NCI-H82 (cell line): ENCODE measurements at regions not wholly inside any gene's neighbourhood (a gene's known extent, or its start where the extent isn't known, plus 50 kb on each side); places are given as distances from the start of the nearest gene placed in this dataset.
"Not testable (repeated sequence)": the region's sequence is repeated elsewhere in the genome, so short reads cannot be mapped to it uniquely, and the experiment has no call there.

Experiments
- DNase-seq: peaks from one replicate; lab custom pipeline; 2025; lab: John Stamatoyannopoulos, UW

DNA sequence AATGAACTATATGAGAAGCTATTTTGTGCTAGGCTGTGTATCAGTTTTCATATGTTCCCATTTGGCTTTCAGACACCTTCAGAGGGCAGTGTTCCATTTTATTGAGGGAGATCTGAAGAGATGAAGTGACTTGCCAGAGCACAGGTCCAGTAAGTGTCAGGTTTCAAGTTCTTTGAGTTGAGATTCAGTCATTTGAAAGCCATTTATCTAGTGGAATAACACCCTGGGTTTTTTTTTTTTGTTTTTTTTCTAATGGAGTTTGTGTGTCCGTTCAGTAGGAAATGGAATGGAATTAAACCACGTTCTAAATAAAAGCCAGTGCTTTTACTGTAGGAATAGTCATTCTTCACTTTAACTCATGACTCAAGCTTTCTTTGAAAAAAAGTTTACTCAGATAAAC is 652.9 kb upstream of the USP24 start:
- no peak for DNase-seq

DNA sequence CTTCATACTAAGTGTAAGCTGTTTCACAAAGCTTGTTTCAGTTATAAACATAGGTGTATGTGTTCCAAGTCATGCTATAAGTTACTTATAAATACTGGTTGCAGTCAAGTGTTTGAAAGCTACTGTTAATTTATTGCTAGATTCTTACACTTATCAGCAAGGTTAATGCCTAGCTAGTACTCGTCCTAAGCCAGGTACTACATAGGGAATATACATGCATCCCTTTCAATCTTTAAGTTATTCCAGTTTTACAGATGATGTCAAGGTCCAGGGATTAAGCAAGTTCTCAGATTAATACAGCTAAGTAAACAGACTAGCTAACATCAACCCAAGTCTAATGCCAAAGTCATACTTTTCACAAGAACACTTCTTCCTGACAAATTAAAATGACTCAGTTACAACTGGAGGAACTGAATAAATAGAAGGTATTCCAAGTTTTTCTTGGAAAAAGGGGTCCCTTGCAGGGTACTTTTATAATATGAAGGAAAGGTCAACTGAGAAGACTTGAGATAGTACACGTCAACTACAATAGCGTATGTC is 652.2 kb upstream of the USP24 start:
- no peak for DNase-seq

- DNase-seq: not testable (repeated sequence)
Observed at GRCh38 chr1:55865778-55866177, 650.6 kb upstream of the USP24 start.

DNA sequence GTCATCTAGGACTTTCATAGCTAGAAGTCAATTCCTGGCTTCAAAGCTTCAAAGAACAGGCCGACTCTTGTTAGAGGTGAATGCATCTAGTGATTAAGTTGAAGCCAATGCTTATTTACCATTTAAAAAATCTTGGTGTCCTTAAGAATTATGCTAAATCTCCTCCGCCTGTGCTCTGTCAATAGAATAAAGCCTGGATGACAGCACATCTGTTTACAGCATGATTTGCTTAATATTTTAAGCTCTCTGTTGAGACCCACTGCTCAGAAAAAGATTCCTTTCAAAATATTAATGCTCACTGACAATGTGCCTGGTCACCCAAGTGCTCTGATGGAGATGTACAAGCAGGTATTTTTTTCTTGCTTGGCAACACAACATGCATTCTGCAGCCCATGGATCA is 649.1 kb upstream of the USP24 start:
- DNase-seq: peak; percentile 10

DNA sequence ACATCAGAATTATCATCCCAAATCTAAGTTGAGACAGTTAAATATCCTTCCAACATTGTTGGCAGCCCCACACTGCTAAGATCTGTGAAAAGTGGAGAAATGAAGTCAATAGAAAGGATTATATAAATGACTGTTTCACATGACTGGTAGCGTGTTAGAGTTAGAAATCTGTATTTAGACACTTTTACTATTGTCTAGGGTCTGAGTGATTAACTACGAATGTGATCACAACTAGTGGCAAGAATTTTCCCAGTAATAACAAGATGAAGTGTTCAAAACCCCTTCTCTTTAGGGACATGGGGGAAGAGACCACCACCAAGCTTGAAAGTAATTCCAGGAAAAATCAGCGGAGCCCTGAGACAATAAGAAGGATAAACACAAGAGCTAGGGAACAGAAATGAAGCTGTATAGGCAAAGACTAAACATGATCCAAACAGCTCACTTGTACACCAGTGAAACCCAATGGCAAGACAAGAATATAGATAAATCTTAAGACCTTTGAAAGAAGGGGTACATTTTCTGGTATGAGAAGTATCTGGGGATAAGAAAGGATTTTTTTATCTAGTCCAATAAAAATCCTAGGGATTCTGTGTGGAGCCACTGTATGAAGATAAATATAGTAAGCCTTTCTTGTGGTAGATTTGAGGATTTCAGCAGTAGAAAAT is 646.6 kb upstream of the USP24 start:
- no peak for DNase-seq

GRCh38 chr1:55860798-55861519 is 645.8 kb upstream of the USP24 start:
- no peak for DNase-seq

DNA sequence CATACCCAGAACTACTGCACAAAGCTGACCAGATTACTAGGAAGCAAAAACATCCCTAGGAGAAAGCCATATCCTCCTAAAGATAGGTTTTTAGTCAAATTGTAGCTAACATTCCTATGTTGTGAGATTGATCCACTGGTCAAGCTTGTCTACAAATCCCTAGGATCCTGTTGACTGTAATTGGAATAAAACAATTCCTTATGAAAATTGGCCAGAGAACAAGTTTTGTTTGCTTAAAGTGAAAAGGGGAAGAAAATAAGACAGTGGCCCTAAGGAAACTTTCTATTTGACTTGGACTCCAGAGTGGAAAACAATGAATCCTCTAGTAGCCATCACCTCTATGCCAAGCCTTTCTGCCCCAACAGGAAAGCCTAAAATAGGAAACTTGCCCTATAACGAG is 645.2 kb upstream of the USP24 start:
- DNase-seq: no peak

GRCh38 chr1:55854911-55855310 is 639.7 kb upstream of the USP24 start:
- no peak for DNase-seq

DNA sequence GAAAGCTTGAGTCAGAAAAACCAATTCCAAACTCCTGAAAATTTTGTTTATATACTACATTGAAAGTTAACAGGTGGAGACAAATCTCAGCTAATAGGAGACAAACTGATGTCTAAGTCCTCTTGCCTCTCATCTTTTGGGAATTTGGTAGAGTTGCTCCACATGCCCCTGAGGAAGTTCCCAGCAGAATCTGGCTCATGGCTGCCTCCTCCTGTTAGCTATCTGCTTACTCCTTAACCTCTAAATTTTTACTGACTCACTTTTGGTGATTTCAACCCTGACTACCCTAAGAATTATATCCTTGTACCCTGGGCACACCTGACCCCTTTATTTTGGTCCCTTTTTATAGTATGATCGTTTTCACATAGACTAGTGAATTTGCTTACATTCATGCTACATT is 633.7 kb upstream of the USP24 start:
- DNase-seq: peak; percentile 23

DNA sequence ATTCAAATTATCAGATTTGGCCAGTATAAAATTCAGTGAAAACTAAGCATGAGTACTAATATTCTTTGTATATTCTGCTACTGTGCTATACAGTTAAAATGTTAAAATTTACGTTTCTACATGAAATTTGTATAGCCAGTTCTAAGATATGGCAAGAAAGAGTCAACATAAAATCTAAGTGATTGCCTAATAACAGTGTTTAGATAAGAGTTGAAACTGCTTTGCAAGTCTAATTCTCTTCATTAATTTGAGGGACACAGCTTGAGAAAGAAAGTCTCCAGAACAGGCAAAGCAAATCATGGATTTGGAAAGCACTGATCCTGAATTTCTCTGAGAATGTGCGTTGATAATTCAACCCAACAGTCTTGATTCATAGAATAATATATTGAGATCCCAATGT is 630.9 kb upstream of the USP24 start:
- DNase-seq: no peak

DNA sequence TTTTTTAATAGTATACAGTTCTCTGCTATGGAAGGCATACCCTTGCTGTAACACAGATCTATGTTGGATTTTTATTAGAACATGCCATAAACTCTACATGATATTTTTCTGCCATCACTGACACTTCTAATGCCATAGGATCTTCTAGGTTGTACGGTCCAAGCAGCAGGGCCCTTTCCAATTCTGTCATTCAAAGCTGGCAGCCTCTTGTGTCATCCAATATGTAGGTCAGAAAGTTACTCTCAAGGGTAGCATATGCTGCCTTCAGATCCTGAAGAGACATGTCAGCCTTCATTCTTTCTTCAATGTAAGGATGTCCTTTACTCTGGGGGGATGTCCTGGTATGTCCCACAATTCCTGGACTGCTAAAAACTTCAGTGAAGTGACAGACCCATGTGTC is 629.2 kb upstream of the USP24 start:
- DNase-seq: no peak

- DNase-seq: no peak
Observed at GRCh38 chr1:55839626-55840025, 624.5 kb upstream of the USP24 start.

DNA sequence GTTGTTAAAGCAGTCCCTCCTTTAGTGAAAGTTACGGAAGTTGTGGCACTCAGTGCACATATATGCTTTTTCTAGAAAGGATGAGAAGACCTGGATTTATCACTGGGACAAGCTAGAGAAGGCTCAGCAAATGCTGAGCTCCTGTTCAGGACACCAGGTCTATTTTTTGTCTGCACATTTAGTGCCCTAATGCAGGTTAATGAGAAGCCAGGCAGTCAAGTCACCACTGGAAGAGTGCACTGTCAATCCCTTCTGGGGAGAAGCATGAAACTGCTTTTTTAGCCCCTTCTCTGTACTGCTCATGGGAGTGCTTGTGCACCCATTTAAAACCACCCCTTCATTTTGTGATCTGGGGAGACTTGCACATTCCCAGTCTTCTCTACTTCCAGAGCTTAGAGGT is 624.1 kb upstream of the USP24 start:
- DNase-seq: no peak

GRCh38 chr1:55836086-55836485 is 620.9 kb upstream of the USP24 start:
- DNase-seq: no peak

- DNase-seq: no peak
Observed at GRCh38 chr1:55833529-55834091, 618.4 kb upstream of the USP24 start.

- no peak for DNase-seq
Observed at GRCh38 chr1:55831759-55832158, 616.6 kb upstream of the USP24 start.

GRCh38 chr1:55828044-55828443 is 612.9 kb upstream of the USP24 start:
- DNase-seq: no peak

DNA sequence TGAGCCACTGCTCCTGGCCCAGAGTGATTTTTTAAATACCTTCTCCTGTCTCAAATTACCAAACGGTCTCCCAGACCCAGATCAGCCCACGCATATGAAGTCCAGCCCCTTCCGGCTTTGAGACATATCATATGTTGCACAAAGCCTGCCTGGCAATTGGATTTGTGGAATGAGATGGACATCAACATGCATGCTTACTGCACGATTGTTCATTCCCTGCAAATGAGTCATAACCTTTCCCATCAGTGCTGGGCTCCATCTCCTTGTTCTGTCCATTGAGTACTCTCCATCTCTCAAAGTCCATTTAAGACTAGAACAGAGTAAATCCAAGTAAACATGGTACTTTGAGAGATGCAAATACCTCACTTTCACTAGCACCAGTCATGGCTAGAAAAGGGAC is 612.2 kb upstream of the USP24 start:
- DNase-seq: no peak

- DNase-seq: no peak
Observed at GRCh38 chr1:55826381-55827080, 611.4 kb upstream of the USP24 start.

DNA sequence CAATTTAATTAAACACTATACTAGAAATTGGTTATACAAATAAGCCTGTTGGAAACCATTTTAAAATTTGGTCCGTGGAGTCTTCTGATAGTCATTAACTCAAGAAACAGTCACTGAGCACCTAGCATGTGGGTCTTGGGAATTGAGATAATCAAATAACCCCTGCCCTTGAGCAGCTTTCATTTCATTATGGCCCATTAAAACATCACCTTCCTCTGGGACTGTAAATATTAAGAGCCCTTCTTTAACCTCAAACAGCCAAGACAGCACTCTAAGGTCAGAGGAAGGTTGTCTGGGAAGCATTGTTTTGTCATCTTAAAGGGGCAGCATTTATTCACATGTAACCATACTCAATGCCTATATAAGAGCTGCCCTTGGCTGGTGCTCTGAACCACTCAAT is 610.3 kb upstream of the USP24 start:
- DNase-seq: peak; percentile 36

DNA sequence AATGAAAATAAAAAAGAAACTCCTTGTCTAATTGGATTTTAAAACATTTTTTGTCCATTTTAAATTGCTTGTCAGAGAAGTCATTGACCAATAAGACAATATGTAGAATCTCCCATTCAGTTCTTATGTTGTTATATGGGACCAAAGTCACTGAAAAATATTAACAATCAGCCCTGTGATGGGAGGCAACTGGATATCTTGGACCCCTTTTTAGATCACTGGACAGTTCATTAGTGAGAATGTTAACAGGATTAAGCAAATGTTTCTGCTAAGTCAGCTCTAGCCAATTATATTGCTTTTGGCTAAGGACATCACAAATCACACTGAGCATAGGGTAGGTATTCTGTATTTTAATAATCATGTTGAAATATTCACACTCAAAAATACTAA is 609.1 kb upstream of the USP24 start:
- peak; percentile 74 for DNase-seq

- peak; percentile 11 for DNase-seq
Observed at GRCh38 chr1:55823541-55824250, 608.5 kb upstream of the USP24 start.
